Erythroblast (primary cell): ENCODE measurements at regions not wholly inside any gene's neighbourhood (a gene's known extent, or its start where the extent isn't known, plus 50 kb on each side); places are given as distances from the start of the nearest gene placed in this dataset.

Experiments used
- GATA1 ChIP-seq: IDR thresholded peaks from 2 replicates; pipeline ENCODE4 v1.6.1; 2011; ENCODE audit warnings: low read depth, mild to moderate bottlenecking, control low read depth, low read length, moderate library complexity
- POLR2A ChIP-seq: IDR thresholded peaks from 2 replicates; pipeline ENCODE4 v1.6.1; 2011; ENCODE audit warnings: mild to moderate bottlenecking, low read length

- TF ChIP-seq POLR2A, result no peak
- TF ChIP-seq GATA1, result no peak
These were observed 113.3 kb upstream of the PTGFR start for GRCh38 chr1:78377356-78377928.
